ENCODE measurements at regions not wholly inside any gene's neighbourhood (a gene's known extent, or its start where the extent isn't known, plus 50 kb on each side); places are given as distances from the start of the nearest gene placed in this dataset.
"Not testable (repeated sequence)": the region's sequence is repeated elsewhere in the genome, so short reads cannot be mapped to it uniquely, and the experiment has no call there.

DNA sequence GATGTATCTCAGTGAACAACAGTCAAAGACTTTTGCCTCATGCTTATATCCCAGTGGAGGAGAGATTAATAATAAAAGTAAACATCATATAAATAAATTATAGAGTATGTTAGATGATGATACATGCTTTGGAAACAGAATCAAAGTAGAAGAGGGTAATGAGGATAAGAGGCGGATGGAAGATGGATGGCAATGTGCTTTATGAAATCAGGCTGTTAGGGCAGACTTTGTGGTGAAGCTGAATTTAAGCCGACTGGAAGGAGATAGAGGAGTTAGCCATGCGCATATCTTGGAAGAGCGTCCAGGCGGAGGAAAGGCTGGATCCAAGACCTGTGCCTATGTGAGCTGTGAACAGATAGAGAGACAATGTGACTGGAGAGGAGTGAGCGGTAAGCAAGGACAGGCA lies 74.9 kb upstream of the GUCY1A1 start:
- no peak for DNase-seq

DNA sequence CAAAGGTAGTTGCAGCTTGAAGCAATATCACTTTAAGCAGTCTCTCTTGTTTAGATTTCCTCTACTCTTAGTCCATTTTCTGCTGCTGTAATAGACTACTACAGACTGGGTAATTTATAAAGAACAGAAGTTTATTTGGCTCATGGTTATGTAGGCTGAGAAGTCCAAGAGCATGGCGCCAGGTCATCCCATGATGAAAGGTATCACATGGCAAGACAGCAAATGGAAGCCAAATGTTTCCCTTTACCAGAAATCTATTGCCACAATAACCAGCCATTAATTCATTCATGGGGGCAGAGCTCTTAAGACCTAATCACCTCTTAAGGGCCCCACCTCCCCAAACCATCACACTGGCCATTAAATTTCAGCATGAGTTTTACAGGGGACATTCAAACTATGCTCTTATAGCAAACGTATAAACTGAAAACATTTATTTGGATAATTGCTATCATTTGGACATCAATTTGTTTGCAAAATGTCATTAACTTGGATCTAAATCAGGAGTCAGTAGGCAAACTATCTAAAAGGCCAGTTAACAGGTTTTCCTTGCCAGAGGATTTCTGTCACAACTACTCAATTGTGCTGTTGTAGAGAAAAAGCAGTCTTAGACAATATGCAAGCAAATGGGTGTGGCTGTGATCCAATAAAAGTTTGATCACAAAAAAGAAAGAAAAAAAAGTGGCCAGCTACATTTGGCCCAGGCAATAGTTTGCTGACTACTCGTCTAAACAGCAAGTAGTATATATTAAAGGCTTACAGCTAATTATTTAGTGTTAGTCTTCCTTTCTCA lies 75.7 kb upstream of the GUCY1A1 start:
- DNase-seq = no peak

DNA sequence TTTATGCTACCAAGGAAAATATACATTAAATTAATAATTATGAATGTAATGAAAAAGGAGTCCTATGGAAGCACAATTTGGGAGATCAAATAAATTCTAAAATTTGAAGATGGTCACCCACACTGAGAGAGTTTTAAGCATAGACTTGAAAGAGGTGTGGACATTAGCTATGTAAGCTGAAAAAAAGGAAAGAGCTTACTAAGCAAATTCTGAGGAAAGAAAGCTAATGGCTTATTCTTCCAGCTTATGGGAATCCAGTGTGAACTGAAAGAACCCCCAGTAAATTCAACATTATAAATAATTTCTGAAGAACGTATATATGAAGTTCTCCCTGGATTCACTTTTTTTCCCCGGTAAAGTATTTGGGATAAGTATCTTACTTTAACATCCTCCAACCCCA lies 78.2 kb upstream of the GUCY1A1 start:
- DNase-seq = no peak

GRCh38 chr4:155587766-155588165 lies 78.9 kb upstream of the GUCY1A1 start:
- DNase-seq = no peak

GRCh38 chr4:155582971-155583437 lies 83.6 kb upstream of the GUCY1A1 start:
- peak; percentile 16 for DNase-seq

- DNase-seq = no peak
Measured at GRCh38 chr4:155582041-155582440, 84.6 kb upstream of the GUCY1A1 start.

DNA sequence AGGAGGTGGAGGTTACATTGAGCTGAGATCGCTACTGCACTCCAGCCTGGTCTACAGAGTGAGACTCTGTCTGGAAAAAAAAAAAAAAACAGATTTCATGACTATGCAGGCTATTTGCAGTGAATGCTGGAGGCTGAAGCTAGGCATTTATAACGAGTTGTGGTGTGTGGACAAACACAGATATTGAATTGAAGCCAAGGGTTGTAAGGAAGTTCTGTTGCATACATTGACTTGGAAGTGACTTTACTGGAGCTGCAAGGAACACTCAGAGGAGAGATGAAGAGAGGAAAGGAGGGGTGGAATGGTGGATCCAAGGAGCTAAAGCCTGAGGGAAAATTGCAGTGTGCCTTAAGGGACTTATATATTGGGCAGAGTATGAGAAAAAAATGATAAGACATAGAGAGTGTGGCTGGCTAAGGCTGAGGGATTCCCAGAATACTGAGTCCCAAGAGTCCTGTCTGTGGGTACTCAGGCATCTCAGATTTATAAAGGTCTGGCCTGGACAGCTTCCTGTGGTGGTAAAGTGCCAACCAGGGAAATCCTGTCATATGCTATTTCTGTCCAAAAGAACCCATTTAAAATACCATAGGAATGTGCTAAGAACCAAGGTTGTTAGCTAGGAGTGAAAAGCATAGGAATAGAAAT lies 87.8 kb upstream of the GUCY1A1 start:
- no peak for DNase-seq

- peak; percentile 17 for DNase-seq
Measured at GRCh38 chr4:155578219-155578618, 88.4 kb upstream of the GUCY1A1 start.

DNA sequence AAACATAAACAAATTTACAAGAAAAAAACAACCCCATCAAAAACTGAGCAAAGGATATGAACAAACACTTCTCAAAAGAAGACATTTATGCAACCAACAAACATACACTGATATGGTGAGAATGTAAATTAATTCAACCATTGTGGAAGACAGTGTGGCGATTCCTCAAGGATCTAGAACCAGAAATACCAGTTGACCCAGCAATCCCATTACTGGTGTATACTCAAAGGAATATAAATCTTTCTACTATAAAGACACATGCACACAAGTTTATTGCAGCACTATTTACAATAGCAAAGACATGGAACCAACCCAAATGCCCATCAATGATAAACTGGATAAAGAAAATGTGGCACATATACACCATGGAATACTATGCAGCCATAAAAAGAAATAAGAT lies 92.3 kb upstream of the GUCY1A1 start:
- not testable (repeated sequence) for DNase-seq

DNA sequence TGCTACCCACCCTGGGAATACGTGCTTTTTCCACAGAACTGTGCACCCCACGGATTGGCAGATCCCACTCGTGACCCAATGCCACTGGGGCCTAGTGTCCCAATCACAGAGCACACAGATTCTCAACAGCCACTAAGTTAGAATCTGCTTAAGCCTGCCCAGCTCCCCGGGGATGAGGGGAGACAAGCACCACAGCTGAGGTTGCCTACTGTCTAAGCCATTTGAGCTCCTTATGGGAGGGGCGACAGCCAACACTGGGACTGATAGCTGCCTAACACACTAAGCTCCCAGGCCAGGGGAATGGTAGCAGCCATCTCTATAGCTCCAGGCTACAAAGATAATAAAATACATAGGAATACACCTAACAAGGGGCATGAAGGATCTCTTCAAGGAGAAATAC lies 93.5 kb upstream of the GUCY1A1 start:
- no peak for DNase-seq

GRCh38 chr4:155572106-155572703 lies 94.4 kb upstream of the GUCY1A1 start:
- DNase-seq = no peak

DNA sequence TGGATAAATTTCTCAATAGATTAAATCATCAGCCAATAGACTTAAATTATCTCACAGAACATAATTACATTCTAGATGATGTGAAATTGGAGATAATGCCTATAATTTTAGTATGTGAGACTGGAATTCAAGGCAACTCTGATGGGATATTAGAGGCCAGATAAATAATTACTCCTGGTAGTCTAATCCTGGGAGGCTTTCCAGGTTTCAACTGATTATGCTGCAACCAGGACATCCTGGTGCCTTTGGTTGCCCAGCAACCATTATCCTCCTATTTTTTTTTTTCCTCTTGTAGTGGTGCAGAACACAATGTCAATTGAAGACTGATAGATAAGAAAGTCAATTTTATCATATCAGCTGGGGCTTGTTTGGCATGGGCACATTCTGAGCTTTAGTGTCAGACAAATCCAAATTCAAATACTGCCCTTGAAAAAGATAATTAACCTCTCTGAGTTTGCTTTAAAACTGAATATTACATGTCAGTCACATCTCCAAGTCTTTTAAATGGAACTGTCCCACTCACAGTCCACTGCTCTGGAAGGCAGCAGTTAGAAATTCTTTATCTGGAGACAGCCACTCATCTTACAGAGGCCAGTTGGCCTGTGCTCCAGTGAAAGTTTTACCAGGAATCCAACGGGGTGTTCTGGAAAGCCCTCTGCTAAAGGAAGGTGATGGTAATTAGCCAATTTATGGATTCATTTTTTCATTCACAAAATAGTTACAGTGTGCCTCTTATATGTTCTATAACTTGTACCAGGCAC lies 95.3 kb upstream of the GUCY1A1 start:
- no peak for DNase-seq

DNA sequence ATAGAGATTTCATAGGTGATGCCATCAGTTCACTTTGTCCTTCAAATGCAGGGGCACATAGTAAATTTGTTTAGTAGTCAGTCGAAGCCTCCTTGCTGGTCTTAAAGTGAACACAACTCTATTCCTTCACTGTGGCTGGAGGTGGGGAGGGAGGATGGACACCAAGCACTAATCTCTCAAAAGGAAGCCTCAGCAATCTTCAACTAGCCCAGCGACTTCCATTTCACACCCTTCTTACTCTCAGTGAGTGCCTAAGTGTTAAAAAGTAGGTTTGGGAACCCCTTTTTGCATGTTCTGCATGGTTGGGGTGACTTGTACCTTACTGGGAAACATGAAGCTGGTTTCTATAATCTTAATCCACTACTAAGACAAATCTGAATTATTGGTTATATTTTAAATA lies 96.0 kb upstream of the GUCY1A1 start:
- DNase-seq = no peak

DNA sequence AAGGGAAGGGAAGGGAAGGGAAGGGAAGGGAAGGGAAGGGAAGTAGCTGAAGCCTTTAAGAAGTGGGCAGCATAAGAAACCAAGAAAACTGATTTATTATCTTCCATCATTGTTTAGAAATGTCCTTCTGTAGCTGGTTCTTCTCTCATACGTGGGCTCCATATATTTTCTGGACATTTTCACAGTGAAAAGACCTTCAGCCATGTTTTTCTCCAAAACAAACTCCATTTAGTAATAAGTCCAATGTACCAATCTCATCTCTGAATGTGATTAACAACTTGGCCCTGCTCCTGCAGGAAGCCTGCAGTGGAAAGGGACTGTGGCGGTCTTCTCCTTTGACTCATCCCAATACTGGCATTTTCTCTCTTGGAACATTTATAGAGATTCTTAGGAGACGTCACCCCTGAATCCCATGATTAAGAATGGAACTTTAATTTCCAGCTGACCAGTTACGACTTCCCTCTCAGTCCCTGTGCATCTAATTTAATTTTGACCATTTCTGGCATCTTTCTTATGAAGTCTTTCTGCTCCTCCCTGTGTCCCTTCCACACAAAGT lies 96.6 kb upstream of the GUCY1A1 start:
- DNase-seq = no peak

DNA sequence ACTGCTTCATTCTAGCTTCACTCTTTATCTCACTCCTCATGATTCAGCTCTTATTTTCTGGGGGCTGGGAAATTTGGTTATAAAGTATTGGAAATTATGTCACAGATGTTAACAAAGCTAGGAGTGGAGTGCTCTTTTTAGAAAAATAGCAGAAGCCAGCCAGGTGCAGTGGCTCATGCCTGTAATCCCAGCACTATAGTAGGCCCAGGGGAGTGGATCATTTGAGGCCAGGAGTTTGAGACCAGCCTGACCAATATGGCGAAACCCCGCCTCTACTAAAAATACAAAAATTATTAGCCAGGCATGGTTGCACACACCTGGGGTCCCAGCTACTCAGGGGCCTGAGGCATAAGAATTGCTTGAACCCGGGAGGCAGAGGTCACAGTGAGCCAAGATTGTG lies 97.2 kb upstream of the GUCY1A1 start:
- DNase-seq = no peak

DNA sequence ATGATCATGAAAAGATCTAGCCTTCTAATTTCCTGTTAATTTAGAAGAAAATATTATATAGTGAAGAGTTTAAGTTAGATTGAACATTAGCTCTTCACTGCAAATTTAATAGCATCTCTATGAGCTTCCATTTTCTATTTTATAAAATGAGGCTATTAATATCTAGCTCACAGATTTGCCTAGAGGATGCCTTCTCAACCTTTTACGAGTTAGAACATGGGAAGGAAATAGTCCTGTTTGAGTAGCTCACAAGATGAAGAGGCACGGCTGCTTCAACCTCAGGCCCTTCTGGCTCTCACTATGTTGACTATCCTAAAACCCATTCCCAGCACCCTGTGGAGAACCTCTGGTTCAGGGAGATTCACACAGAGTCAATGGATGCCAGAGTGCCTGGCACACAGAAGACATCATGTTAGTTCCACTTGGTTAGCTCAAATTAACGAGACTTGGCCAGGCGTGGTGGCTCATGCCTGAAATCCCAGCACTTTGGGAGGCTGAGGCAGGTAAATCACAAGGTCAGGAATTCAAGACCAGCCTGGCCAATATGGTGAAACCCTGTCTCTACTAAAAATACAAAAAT lies 97.9 kb upstream of the GUCY1A1 start:
- DNase-seq = no peak

DNA sequence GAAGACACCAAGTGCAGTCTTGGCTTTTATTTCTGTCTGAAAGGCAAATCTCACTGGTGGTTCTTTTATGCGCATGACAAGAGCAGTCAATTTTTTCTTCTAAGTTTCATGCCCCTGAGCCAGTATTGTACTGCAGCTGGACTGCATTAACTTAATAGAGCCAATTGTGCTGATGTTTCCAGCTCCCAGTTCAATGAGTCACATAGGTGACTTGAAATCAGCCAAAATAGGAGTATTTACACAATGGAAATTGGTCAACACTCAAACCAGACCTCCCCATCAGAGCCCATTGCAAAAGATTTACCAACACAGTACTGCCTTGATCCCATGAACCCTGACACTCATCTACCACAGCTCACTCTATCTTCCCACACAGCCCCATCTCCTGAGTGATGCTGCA lies 100.3 kb upstream of the GUCY1A1 start:
- DNase-seq = no peak

GRCh38 chr4:155565776-155566175 lies 100.9 kb upstream of the GUCY1A1 start:
- no peak for DNase-seq

GRCh38 chr4:155565330-155565729 lies 101.3 kb upstream of the GUCY1A1 start:
- DNase-seq = no peak

DNA sequence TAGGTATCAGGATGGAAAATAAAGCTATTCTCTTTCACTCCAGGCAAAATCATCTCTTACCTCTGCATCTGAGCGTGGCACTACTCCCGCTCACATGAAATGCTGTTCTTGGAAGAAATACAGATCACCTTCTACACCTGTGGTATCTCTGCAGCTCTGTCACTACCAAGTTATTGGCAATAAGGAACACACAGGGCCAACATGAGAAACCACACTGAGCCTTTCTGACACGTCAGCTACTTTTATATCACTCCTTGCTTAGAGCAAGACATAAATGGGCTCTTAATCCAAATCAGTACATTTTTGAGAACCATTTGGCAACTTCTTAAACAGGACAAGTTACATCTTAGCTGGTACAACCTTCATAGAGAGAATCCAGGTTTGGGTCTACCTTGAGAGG lies 101.8 kb upstream of the GUCY1A1 start:
- DNase-seq = no peak

GRCh38 chr4:155564086-155564485 lies 102.6 kb upstream of the GUCY1A1 start:
- DNase-seq = no peak

DNA sequence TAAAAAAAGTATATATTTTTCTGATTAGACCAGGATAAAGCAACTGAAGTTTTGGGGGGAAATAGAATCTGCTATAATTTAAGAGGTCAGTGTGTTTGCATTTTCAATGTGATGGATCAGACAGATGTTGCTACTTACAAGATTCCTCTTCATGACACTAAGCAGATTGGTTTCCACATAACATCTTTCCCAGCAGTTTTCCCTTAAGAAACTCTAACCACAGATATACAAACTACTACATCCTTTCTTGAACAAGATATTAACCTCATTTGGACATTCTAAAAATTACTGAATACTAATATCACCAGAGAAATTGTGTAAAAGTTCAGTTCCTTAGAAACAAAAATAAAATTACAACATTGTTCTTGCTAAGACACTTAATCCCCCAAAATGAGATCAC lies 106.7 kb upstream of the GUCY1A1 start:
- no peak for DNase-seq

Measured in renal pelvis (tissue), 1 donor.